Liver (tissue), 8 donors: ENCODE measurements at regions not wholly inside any gene's neighbourhood (a gene's known extent, or its start where the extent isn't known, plus 50 kb on each side); places are given as distances from the start of the nearest gene placed in this dataset.

Experiments used
- DNase-seq: peaks from one replicate; pipeline ENCODE4 v3.0.0-alpha.2; 2017; ENCODE audit warnings: low spot score
- H3K27ac ChIP-seq, 2 donors: one replicate each; pipeline ENCODE4 v1.7.0; 2013; ENCODE audit warnings: inconsistent platforms in 2 of 2, low read length in 2 of 2, control low read depth in 1 of 2, low read depth in 1 of 2, mild to moderate bottlenecking in 1 of 2
- H3K27me3 ChIP-seq, 4 donors: one replicate each; pipeline versions ENCODE4 v1.6.1 to v1.7.0; 2013; ENCODE audit warnings: low read length in 3 of 4, inconsistent platforms in 1 of 4, mild to moderate bottlenecking in 1 of 4, moderate library complexity in 1 of 4; ENCODE audit not compliant: control insufficient read depth in 4 of 4, insufficient read depth in 4 of 4
- H3K36me3 ChIP-seq, 4 donors: one replicate each; pipeline versions ENCODE4 v1.6.1 to v1.7.0; 2013; ENCODE audit warnings: low read length in 3 of 4, mild to moderate bottlenecking in 3 of 4, low read depth in 1 of 4, moderate library complexity in 1 of 4; ENCODE audit not compliant: control insufficient read depth in 4 of 4, insufficient read depth in 3 of 4
- H3K4me1 ChIP-seq, 4 donors: one replicate each; pipeline versions ENCODE4 v1.6.1 to v1.7.0; 2013; ENCODE audit warnings: low read length in 3 of 4, mild to moderate bottlenecking in 3 of 4, moderate library complexity in 1 of 4; ENCODE audit not compliant: control insufficient read depth in 4 of 4, insufficient read depth in 4 of 4
- H3K4me3 ChIP-seq, 3 donors: one replicate each; pipeline versions ENCODE4 v1.6.1 to v1.7.0; 2013; ENCODE audit warnings: low read length in 3 of 3, control low read depth in 1 of 3, low read depth in 1 of 3, mild to moderate bottlenecking in 1 of 3
- H3K9ac ChIP-seq, 2 donors: one replicate each; pipeline ENCODE4 v1.7.0; 2013; ENCODE audit warnings: low read length in 2 of 2, mild to moderate bottlenecking in 2 of 2, moderate library complexity in 2 of 2, control low read depth in 1 of 2, low read depth in 1 of 2
- H3K9me3 ChIP-seq, 4 donors: one replicate each; pipeline versions ENCODE4 v1.6.1 to v1.7.0; 2013; ENCODE audit warnings: low read length in 3 of 4; ENCODE audit not compliant: control insufficient read depth in 4 of 4
- ATF3 ChIP-seq: IDR thresholded peaks from 2 replicates; pipeline ENCODE4 v1.6.1; 2016; ENCODE audit warnings: antibody characterized with exemption
- CTCF ChIP-seq: fragments of 150-350 bp; IDR thresholded peaks from 2 replicates; pipeline ENCODE4 v1.5.1; 2017; ENCODE audit warnings: improper control_type of control experiment, low read depth, low read length; ENCODE audit not compliant: missing input control
- EGR1 ChIP-seq, 2 donors: IDR thresholded peaks; 2 replicates each; pipeline ENCODE4 v1.6.1; 2016 to 2018; ENCODE audit warnings: antibody characterized with exemption in 2 of 2, low read depth in 2 of 2
- FOXA1 ChIP-seq: IDR thresholded peaks from 2 replicates; pipeline ENCODE4 v1.6.1; 2016; ENCODE audit warnings: antibody characterized with exemption
- FOXA2 ChIP-seq: IDR thresholded peaks from 2 replicates; pipeline ENCODE4 v1.6.1; 2016; ENCODE audit warnings: antibody characterized with exemption
- GABPA ChIP-seq, 2 donors: IDR thresholded peaks in 1 of 2; conservative IDR thresholded peaks in 1 of 2; 2 replicates each; pipeline ENCODE4 v1.6.1; 2016; ENCODE audit warnings: antibody characterized with exemption in 2 of 2, mild to moderate bottlenecking in 1 of 2, moderate library complexity in 1 of 2
- HNF4A ChIP-seq, 2 donors: conservative IDR thresholded peaks; 2 replicates each; pipeline ENCODE4 v1.6.1; 2016; ENCODE audit warnings: antibody characterized with exemption in 2 of 2, mild to moderate bottlenecking in 2 of 2
- HNF4G ChIP-seq: IDR thresholded peaks from 2 replicates; pipeline ENCODE4 v1.6.1; 2016; ENCODE audit warnings: antibody characterized with exemption
- JUND ChIP-seq, 2 donors: IDR thresholded peaks; 2 replicates each; pipeline ENCODE4 v1.6.1; 2016; ENCODE audit warnings: antibody characterized with exemption in 2 of 2
- MAX ChIP-seq: IDR thresholded peaks from 2 replicates; pipeline ENCODE4 v1.6.1; 2016; ENCODE audit warnings: antibody characterized with exemption
- NR2F2 ChIP-seq: IDR thresholded peaks from 2 replicates; pipeline ENCODE4 v1.6.1; 2016; ENCODE audit warnings: antibody characterized with exemption
- RAD21 ChIP-seq, 2 donors: IDR thresholded peaks; 2 replicates each; pipeline ENCODE4 v1.6.1; 2016; ENCODE audit warnings: antibody characterized with exemption in 2 of 2, mild to moderate bottlenecking in 2 of 2
- REST ChIP-seq: IDR thresholded peaks from 2 replicates; pipeline ENCODE4 v1.6.1; 2016; ENCODE audit warnings: antibody characterized with exemption, mild to moderate bottlenecking
- RXRA ChIP-seq, 2 donors: IDR thresholded peaks; 2 replicates each; pipeline ENCODE4 v1.6.1; 2017 to 2018; ENCODE audit warnings: antibody characterized with exemption in 2 of 2, mild to moderate bottlenecking in 1 of 2
- SP1 ChIP-seq: IDR thresholded peaks from 2 replicates; pipeline ENCODE4 v1.6.1; 2018; ENCODE audit warnings: antibody characterized with exemption, mild to moderate bottlenecking
- TAF1 ChIP-seq: conservative IDR thresholded peaks from 2 replicates; pipeline ENCODE4 v1.6.1; 2016; ENCODE audit warnings: antibody characterized with exemption, mild to moderate bottlenecking
- YY1 ChIP-seq: IDR thresholded peaks from 2 replicates; pipeline ENCODE4 v1.6.1; 2016; ENCODE audit warnings: antibody characterized with exemption, mild to moderate bottlenecking
- ZBTB33 ChIP-seq: IDR thresholded peaks from 2 replicates; pipeline ENCODE4 v1.6.1; 2016; ENCODE audit warnings: antibody characterized with exemption
- WGBS: extraction: QIAGEN DNeasy Blood & Tissue Kit; methylation state at CpG from one replicate; pipeline ENCODE4 v1.1.7; 2013; 5-methylcytosine and 5-hydroxymethylcytosine counted together
- donor health status: healthy.
- donor health status: healthy.
- donor health status: healthy.
- donor health status: healthy.
- donor health status: healthy.

GRCh38 chr4:117768610-117769009 lies 265.7 kb upstream of the NDST3 start:
- Histone ChIP-seq H3K27ac (no peak overlapping the region), H3K9ac (no peak overlapping the region), H3K4me3 (no peak overlapping the region), H3K9me3 (no peaks in the 10 kb centered on the region), H3K36me3 (no peaks in the 10 kb centered on the region), H3K4me1 (peaks cover 0 to 6% (median 0%) of the 10 kb centered on the region in 4 donors), H3K27me3 (no peaks in the 10 kb centered on the region)
- WGBS = 82% methylated on average over 3 of the region's 3 CpGs
- TF ChIP-seq JUND (IDR thresholded peaks at IDR 0.05) = no peak
- no peak for TF ChIP-seq NR2F2
- no peak for TF ChIP-seq FOXA2
- no peak for TF ChIP-seq HNF4A (conservative IDR thresholded peaks at IDR 0.05)
- TF ChIP-seq ATF3 = no peak
- no peak for TF ChIP-seq HNF4G
- TF ChIP-seq RAD21 (IDR thresholded peaks at IDR 0.05) = no peak
- TF ChIP-seq TAF1 = no peak
- no peak for TF ChIP-seq SP1
- TF ChIP-seq CTCF = no peak
- TF ChIP-seq EGR1 (IDR thresholded peaks at IDR 0.05; ENCODE audit: low read depth in 2 of 2) = no peak
- no peak for TF ChIP-seq YY1
- no peak for DNase-seq

GRCh38 chr4:117770269-117771102 lies 263.8 kb upstream of the NDST3 start:
- H3K9ac ChIP-seq = no peak overlapping the region
- TF ChIP-seq SP1 (no peak), MAX (no peak), NR2F2 (no peak), GABPA (IDR thresholded peaks at IDR 0.05 in 1 of 2, conservative IDR thresholded peaks at IDR 0.05 in 1 of 2) (no peak), ATF3 (no peak), JUND (IDR thresholded peaks at IDR 0.05) (no peak), EGR1 (IDR thresholded peaks at IDR 0.05; ENCODE audit: low read depth in 2 of 2) (no peak), RXRA (IDR thresholded peaks at IDR 0.05) (no peak), ZBTB33 (no peak), YY1 (no peak), HNF4G (no peak), REST (no peak), RAD21 (IDR thresholded peaks at IDR 0.05) (no peak), CTCF (no peak), FOXA1 (no peak), FOXA2 (no peak), HNF4A (conservative IDR thresholded peaks at IDR 0.05) (no peak), TAF1 (no peak)
- H3K4me1 ChIP-seq = peaks cover 0 to 6% (median 0%) of the 10 kb centered on the region in 4 donors
- no peaks in the 10 kb centered on the region for H3K27me3 ChIP-seq
- H3K9me3 ChIP-seq = no peaks in the 10 kb centered on the region
- WGBS = 35% methylated on average over 3 of the region's 3 CpGs
- H3K27ac ChIP-seq = no peak overlapping the region
- H3K36me3 ChIP-seq = no peaks in the 10 kb centered on the region
- no peak for DNase-seq
- no peak overlapping the region for H3K4me3 ChIP-seq
